ENCODE measurements at regions not wholly inside any gene's neighbourhood (a gene's known extent, or its start where the extent isn't known, plus 50 kb on each side); places are given as distances from the start of the nearest gene placed in this dataset.

DNA sequence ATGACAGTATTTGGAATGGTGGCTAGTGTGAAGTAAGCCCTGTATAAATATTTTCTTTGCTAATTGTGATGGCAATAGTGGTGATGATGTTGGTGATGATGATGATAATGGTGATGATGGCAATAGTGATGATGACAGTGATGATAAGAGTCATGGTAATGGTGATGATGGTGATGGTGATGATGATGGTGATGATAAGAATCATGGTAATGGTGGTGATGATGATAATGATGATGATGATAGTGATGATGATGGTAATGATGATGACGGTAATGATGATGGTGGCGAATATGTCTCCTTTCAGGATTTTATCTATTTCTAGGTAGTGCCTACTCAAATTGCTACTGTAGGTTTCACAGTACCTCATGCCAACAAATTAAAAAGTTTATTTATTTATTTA, 205.4 kb downstream of the GALR1 start:
- ATAC-seq (no peak), DNase-seq (no peak)
- Histone ChIP-seq H3K36me3 (no peaks in the 10 kb centered on the region), H3K9me3 (no peaks in the 10 kb centered on the region), H3K27me3 (no peaks in the 10 kb centered on the region), H3K4me3 (no peak overlapping the region), H3K4me1 (peaks cover 0 to 4% (median 0%) of the 10 kb centered on the region in 12 donors), H3K27ac (no peak overlapping the region)
- WGBS, 4 donors, result 93 to 97% (median 94%) methylated on average over 2 of the region's 2 CpGs
- no peak for TF ChIP-seq CTCF (IDR thresholded peaks at IDR 0.05)
- TF ChIP-seq POLR2A (IDR thresholded peaks at IDR 0.05), result no peak
- intact Hi-C loops (cut with DNase I), result no loop called here

DNA sequence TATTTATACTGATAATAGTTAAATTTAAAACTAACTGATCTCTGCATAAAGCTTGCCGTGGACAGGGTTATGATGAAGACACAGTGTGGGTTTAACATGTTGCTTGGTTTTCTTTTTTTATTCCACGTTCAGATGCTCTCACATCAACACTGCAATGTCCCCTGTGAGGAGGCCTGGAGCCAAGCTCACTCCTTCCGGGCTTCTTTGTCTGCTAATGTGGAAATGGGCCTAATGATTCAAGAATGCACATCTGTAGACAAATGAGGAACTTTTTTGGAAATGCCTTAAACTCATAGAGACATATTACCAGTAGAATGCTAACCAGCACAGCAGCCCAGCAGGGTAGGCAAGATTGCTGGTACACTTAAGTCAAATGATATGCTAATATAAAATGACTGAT, 208.0 kb downstream of the GALR1 start:
- no peaks in the 10 kb centered on the region for H3K36me3 ChIP-seq
- DNase-seq (peak in 1 of 5 donors; percentile 27), ATAC-seq (peak in 1 of 4 donors; percentile 45)
- H3K9me3 ChIP-seq, result no peaks in the 10 kb centered on the region
- no peaks in the 10 kb centered on the region for H3K27me3 ChIP-seq
- intact Hi-C loops (cut with DNase I), result no loop called here
- H3K4me1 ChIP-seq, result peaks cover 0 to 4% (median 0%) of the 10 kb centered on the region in 12 donors
- WGBS, 4 donors, result 43 to 53% (median 49%) methylated on average over 3 of the region's 3 CpGs
- H3K27ac ChIP-seq, result no peak overlapping the region
- H3K4me3 ChIP-seq, result no peak overlapping the region
- TF ChIP-seq CTCF (IDR thresholded peaks at IDR 0.05), result no peak
- TF ChIP-seq POLR2A (IDR thresholded peaks at IDR 0.05), result no peak

DNA sequence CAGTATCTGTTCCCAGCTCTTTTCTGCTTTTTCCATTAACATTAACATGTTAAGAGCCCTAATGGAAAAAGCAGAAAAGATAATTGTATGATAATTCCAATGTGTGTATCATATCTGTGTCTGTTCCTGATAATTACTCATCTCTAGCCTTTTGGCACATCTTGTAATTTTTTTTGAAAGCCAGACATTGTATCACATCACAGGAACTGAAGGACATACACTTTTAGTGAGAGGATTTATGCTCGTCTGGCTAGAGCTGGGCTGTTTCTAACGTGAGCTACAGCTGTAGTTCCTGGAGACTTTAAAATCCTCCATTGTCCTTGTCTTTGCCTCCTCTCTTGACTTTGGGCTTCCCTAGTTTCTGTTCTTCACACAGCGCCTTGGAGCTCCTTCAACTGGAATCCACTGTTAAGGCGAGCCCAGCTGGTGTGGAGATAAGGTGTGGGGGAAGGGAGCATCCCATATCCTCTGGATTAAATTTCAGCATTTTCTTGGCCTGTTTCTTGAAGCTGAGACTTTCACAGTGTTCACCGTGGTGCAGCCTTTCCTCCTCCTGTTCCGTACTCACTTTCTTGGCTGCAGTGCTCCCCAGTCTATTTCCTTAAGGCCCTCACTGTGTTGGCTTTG, 211.5 kb downstream of the GALR1 start:
- intact Hi-C loops (cut with DNase I), result no loop called here
- 33 to 38% (median 34%) methylated on average over 6 of the region's 6 CpGs for whole genome bisulfite sequencing, 4 donors
- H3K4me1 ChIP-seq, result peaks cover 0 to 4% (median 0%) of the 10 kb centered on the region in 12 donors
- H3K9me3 ChIP-seq, result no peaks in the 10 kb centered on the region
- ATAC-seq, result peak; percentile 65 to 86 (median 68)
- peak overlapping the region in 5 of 12 donors; percentile 14 to 52 (median 27) for H3K27ac ChIP-seq
- H3K27me3 ChIP-seq, result no peaks in the 10 kb centered on the region
- peak in 4 of 5 donors; percentile 36 to 47 (median 45) for DNase-seq
- no peaks in the 10 kb centered on the region for H3K36me3 ChIP-seq
- TF ChIP-seq CTCF (IDR thresholded peaks at IDR 0.05), result no peak
- TF ChIP-seq POLR2A (IDR thresholded peaks at IDR 0.05), result no peak
- H3K4me3 ChIP-seq, result no peak overlapping the region

- 60 to 71% (median 65%) methylated on average over 3 of the region's 3 CpGs for WGBS, 4 donors
- H3K9me3 ChIP-seq, result no peaks in the 10 kb centered on the region
- intact Hi-C loops (cut with DNase I), result no loop called here
- no peaks in the 10 kb centered on the region for H3K36me3 ChIP-seq
- TF ChIP-seq POLR2A (IDR thresholded peaks at IDR 0.05) (no peak), CTCF (IDR thresholded peaks at IDR 0.05) (no peak)
- H3K4me1 ChIP-seq, result no peaks in the 10 kb centered on the region
- DNase-seq (no peak), ATAC-seq (no peak)
- no peak overlapping the region for H3K4me3 ChIP-seq
- no peak overlapping the region for H3K27ac ChIP-seq
- no peaks in the 10 kb centered on the region for H3K27me3 ChIP-seq
Observed at GRCh38 chr18:77464917-77465316, 215.3 kb downstream of the GALR1 start.

Data from heart left ventricle (tissue), 16 donors.